HG03064 (cell line): ENCODE measurements at regions not wholly inside any gene's neighbourhood (a gene's known extent, or its start where the extent isn't known, plus 50 kb on each side); places are given as distances from the start of the nearest gene placed in this dataset.

ENCODE experiments used
- ATAC-seq: cut with Tn5 transposase; IDR thresholded peaks from one replicate; pipeline ENCODE4 v1.9.1; 2021; ENCODE audit warnings: low read depth; ENCODE audit not compliant: unreplicated experiment

DNA sequence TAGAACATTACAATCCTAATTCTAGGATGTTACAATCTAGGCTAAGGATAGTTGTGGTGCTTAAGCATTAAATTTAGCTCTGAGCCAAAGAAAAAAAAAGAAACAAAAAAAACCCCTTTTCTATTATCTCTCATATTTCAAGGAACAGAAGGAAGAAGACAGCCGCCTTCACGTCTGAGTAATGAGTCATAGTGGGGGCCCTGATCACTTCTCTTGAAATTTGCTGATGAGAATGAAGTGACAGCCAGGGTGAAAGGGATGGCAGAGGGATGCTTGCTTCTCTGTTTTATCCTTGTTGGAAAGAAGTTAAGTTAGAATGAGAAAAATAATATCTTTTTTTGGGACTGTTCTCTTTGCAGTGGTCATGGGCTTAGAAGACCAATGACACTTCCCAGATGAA, 82.6 kb upstream of the MPHOSPH6 start:
- no peak for ATAC-seq

- no peak for ATAC-seq
Observed at GRCh38 chr16:82248677-82249076, 78.7 kb upstream of the MPHOSPH6 start.

GRCh38 chr16:82248012-82248656, 78.1 kb upstream of the MPHOSPH6 start:
- ATAC-seq = no peak

GRCh38 chr16:82242201-82242600, 72.2 kb upstream of the MPHOSPH6 start:
- no peak for ATAC-seq

GRCh38 chr16:82241469-82242052, 71.5 kb upstream of the MPHOSPH6 start:
- ATAC-seq = no peak

- no peak for ATAC-seq
Observed at GRCh38 chr16:82240111-82240510, 70.1 kb upstream of the MPHOSPH6 start.

DNA sequence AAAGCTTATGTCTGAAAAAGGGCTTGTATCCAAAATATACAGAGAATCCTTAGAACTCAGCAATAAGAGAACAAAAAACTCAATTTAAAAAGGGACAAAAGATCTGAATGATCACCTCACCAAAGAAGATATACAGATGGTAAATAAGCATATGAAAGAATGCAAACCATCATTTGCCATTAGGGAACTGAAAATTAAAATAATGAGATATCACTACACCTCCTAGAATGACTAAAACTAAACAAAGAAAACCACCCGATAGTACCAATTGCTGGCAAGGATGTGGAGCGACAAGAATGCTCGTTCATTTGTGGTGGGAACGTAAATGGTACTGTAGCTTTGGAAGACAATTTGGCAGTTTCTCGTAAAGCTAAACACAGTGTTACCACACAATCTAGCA, 66.9 kb upstream of the MPHOSPH6 start:
- no peak for ATAC-seq

GRCh38 chr16:82236415-82236814, 66.4 kb upstream of the MPHOSPH6 start:
- no peak for ATAC-seq

GRCh38 chr16:82232806-82233205, 62.8 kb upstream of the MPHOSPH6 start:
- ATAC-seq = no peak

- no peak for ATAC-seq
Observed at GRCh38 chr16:82231008-82231787, 61.2 kb upstream of the MPHOSPH6 start.

DNA sequence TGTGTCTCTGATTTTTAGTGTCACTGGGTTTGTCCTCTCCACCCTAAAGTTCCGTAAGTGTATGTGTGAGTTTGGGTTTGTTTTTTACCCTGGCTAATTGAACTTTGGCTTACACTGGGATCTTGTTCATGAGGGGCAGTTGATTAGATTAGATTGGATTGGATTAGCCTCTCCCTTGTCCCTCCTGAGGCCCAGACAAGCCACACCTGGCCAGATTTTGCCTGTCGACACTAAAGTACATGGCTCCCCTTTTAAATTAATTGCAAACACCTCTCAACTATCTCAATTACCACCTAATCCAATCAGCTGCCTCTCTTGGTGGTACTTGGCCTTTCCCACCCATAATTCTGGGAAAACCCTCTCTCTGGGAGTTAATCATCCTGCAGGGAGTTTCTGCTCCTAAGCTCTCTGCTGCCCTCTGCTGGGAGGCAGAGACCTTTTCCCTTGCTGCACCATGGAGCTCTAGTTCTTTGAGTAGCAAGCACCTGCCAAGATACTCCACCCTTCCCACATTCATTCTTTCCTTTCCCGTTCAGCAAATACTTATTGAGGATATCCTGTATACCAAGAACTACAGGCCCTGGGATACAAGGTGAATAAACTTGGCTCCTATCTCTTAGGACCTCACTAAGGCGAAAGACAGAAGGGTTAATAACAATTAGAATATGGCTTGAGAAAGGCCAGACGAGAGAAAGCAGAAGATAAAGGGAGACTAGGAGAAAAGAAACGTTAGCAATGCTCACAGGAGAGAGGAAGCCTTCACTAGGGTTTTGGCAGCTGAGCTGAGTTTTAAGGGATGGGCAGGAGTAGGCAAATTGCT, 60.0 kb upstream of the MPHOSPH6 start:
- ATAC-seq = no peak

DNA sequence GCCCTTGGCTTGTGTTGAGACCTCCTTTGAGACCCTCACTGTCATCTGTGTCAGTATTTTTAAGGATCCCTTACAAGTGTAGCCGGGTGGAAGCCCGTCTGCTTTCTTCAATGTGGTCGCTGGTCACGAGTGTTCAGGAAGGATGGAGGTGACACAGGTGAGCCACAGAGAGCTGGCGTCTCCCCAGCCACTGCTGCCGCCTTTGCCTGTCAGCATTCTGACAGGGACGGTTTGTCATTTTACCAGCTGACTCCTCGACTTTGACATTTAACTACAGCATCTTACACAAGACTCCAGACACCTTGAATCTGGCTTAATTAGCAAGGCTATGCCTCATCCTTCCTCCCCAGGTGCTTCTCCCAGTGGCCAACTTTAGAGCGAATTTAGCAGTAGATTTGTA, 56.3 kb upstream of the MPHOSPH6 start:
- ATAC-seq = no peak

- no peak for ATAC-seq
Observed at GRCh38 chr16:82224821-82225220, 54.8 kb upstream of the MPHOSPH6 start.

GRCh38 chr16:82220541-82220940, 50.5 kb upstream of the MPHOSPH6 start:
- ATAC-seq = no peak
